Lower lobe of right lung (tissue), 2 donors: ENCODE measurements at regions not wholly inside any gene's neighbourhood (a gene's known extent, or its start where the extent isn't known, plus 50 kb on each side); places are given as distances from the start of the nearest gene placed in this dataset.

Experiments used
- ATAC-seq, 2 donors: fragments of 200-7000 bp; cut with Tn5 transposase; one replicate each; pipeline ENCODE4 v1.9.1; 2020 to 2022; ENCODE audit warnings: mild to moderate bottlenecking in 2 of 2, moderate library complexity in 2 of 2
- DNase-seq: peaks from one replicate; pipeline ENCODE4 v3.0.0-alpha.2; 2020
- H3K27ac ChIP-seq: fragments of 200-600 bp; one replicate; pipeline ENCODE4 v1.8.0; 2022
- H3K27me3 ChIP-seq: fragments of 200-600 bp; one replicate; pipeline ENCODE4 v1.8.0; 2022; ENCODE audit warnings: low read depth
- H3K36me3 ChIP-seq: fragments of 200-600 bp; one replicate; pipeline ENCODE4 v1.8.0; 2022; ENCODE audit warnings: mild to moderate bottlenecking
- H3K4me1 ChIP-seq: fragments of 200-600 bp; one replicate; pipeline ENCODE4 v1.8.0; 2022
- H3K4me3 ChIP-seq: fragments of 200-600 bp; one replicate; pipeline ENCODE4 v1.8.0; 2022; ENCODE audit warnings: mild to moderate bottlenecking
- H3K9me3 ChIP-seq: fragments of 200-600 bp; one replicate; pipeline ENCODE4 v1.8.0; 2022
- intact Hi-C: fragments of 100-400 bp; cut with DNase I; formaldehyde crosslinking; loops from one replicate; pipeline ENCODE4 v1.11.0; 2022
- TF ChIP-seq, protein P1 (sequence below): fragments of 200-600 bp; IDR thresholded peaks from one replicate; pipeline ENCODE4 v1.8.0; 2022; ENCODE audit warnings: antibody characterized with exemption, mild to moderate bottlenecking
- donor health status: DM: no; HTN: yes; CAD: no; lungs with severe emphysema.

DNA sequence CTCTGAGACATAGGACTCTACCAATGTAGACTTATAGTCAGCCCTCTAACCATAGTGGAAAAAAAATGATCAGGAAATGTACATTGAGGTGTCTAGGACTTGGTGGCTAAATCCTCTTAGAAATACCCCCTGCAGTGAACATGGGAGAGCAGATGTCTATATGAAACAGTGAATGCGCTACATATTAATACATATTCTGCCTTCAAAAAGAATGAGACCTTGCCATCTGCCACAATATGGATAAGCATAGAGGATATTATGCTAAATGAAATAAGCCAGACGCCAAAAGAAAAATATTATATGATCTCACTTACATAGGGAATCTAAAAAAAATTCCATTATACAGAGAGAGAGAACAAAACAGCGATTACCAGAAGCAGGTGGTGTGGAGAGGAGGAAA is 66.6 kb upstream of the HAO2 start:
- ATAC-seq, result no peak
- H3K4me1 ChIP-seq, result no peaks in the 10 kb centered on the region
- TF ChIP-seq, protein P1, sequence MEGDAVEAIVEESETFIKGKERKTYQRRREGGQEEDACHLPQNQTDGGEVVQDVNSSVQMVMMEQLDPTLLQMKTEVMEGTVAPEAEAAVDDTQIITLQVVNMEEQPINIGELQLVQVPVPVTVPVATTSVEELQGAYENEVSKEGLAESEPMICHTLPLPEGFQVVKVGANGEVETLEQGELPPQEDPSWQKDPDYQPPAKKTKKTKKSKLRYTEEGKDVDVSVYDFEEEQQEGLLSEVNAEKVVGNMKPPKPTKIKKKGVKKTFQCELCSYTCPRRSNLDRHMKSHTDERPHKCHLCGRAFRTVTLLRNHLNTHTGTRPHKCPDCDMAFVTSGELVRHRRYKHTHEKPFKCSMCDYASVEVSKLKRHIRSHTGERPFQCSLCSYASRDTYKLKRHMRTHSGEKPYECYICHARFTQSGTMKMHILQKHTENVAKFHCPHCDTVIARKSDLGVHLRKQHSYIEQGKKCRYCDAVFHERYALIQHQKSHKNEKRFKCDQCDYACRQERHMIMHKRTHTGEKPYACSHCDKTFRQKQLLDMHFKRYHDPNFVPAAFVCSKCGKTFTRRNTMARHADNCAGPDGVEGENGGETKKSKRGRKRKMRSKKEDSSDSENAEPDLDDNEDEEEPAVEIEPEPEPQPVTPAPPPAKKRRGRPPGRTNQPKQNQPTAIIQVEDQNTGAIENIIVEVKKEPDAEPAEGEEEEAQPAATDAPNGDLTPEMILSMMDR, result no peak
- H3K27me3 ChIP-seq, result no peaks in the 10 kb centered on the region
- H3K9me3 ChIP-seq, result no peaks in the 10 kb centered on the region
- intact Hi-C loops, result no loop called here
- H3K36me3 ChIP-seq, result no peaks in the 10 kb centered on the region
- DNase-seq, result no peak
- H3K27ac ChIP-seq, result no peak overlapping the region
- H3K4me3 ChIP-seq, result no peak overlapping the region

DNA sequence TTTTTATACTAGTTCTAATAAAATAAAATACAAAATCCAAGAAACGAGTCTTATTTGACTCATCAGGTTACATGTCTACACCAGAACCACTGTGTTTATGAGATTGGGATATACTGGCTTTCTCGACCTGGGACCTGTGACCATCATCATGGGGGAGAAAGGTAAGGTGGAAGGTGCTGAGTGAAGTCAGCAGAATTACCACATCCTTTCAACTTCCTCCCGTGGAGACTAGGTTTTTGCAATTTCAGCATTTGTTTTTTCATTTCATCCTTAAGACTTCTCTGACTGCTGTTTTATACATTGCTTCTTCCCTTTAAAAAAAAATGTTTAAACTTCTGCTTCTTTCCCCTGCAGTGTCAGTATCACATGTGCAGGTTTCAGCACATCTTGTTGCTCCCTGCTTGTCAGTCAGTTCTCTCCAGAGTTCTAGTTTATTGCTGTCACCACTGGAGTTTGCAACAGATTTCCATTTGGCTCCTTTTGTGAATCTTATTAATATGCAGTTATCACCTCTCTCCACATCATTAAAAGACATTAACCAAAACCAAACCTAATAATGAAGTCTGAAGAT is 60.4 kb upstream of the HAO2 start:
- no peak for DNase-seq
- Histone ChIP-seq H3K27me3 (no peaks in the 10 kb centered on the region), H3K36me3 (no peaks in the 10 kb centered on the region), H3K9me3 (no peaks in the 10 kb centered on the region), H3K4me1 (no peaks in the 10 kb centered on the region), H3K4me3 (no peak overlapping the region), H3K27ac (no peak overlapping the region)
- intact Hi-C loops, result no loop called here
- ATAC-seq, result no peak
- TF ChIP-seq, protein P1, result no peak

DNA sequence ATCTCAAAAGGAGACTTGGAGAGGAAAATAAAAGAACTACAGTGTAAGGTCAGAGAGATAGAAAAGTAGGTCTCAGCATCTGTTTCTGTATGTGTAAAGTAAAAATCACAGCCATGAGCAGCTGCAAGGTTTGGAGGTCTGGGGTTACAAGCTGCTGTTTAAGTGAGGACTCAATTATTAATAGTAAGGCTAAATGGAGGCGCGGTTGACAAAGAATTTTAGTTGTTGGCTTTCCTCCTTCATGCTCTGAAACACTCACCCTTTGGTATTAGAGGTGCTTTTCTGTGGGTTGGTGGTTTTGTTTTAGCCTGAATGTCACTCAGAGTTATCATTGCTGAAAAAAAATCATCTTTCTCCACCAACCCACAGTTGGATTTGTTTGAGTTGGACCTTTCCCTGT is 59.8 kb upstream of the HAO2 start:
- no peaks in the 10 kb centered on the region for H3K36me3 ChIP-seq
- DNase-seq, result no peak
- intact Hi-C loops, result no loop called here
- ATAC-seq, result no peak
- no peaks in the 10 kb centered on the region for H3K4me1 ChIP-seq
- H3K4me3 ChIP-seq, result no peak overlapping the region
- TF ChIP-seq, protein P1, result no peak
- H3K9me3 ChIP-seq, result no peaks in the 10 kb centered on the region
- no peaks in the 10 kb centered on the region for H3K27me3 ChIP-seq
- no peak overlapping the region for H3K27ac ChIP-seq

DNA sequence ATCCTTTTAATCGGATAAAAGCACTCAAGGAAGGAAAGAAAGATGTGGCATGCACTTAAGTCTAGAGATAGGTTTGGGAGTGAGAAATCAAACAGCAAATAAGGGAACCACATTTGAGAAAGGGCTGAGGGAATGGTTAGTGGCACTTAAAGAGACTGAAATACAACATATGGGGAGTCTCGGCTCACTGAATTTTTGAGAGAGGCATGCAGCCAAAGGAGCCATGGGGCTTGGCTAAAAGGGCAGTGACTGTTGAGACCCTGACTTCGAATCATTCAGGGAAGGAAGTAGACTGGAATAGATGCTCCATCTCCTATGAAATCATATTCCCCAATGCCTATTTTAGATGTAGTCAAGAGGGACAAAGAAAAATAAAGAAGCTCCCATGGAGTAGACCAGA is 58.3 kb upstream of the HAO2 start:
- no peaks in the 10 kb centered on the region for H3K27me3 ChIP-seq
- DNase-seq, result no peak
- H3K27ac ChIP-seq, result no peak overlapping the region
- no peak overlapping the region for H3K4me3 ChIP-seq
- no peaks in the 10 kb centered on the region for H3K36me3 ChIP-seq
- no peak for ATAC-seq
- no peaks in the 10 kb centered on the region for H3K4me1 ChIP-seq
- TF ChIP-seq, protein P1, result no peak
- intact Hi-C loops, result no loop called here
- no peaks in the 10 kb centered on the region for H3K9me3 ChIP-seq

DNA sequence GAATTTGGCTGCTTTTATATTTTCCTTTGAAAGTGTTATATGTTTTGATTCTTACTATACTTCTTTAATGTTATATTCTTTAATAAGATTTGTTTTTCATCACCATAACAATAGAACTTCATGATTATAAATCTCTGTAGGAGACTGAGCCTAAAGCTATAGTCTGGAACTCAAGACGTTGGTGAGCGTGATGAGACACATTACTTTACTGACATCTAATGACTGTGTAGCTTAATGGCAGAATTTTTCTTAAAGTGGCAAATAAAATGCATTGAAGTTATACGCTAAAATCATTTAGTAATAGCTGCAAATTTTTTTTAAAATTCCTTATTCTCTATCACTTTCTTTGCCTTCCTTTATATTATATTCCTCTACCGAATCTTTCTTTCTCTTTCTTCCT is 56.1 kb upstream of the HAO2 start:
- TF ChIP-seq, protein P1, result no peak
- H3K9me3 ChIP-seq, result no peaks in the 10 kb centered on the region
- intact Hi-C loops, result no loop called here
- no peak overlapping the region for H3K27ac ChIP-seq
- no peak for ATAC-seq
- H3K4me3 ChIP-seq, result no peak overlapping the region
- H3K27me3 ChIP-seq, result no peaks in the 10 kb centered on the region
- H3K36me3 ChIP-seq, result no peaks in the 10 kb centered on the region
- H3K4me1 ChIP-seq, result no peaks in the 10 kb centered on the region
- no peak for DNase-seq
